ENCODE measurements at regions not wholly inside any gene's neighbourhood (a gene's known extent, or its start where the extent isn't known, plus 50 kb on each side); places are given as distances from the start of the nearest gene placed in this dataset.
A peak's percentile ranks its signal among the peaks of the same experiment; 100 is the strongest.

GRCh38 chr1:60133000-60133673, 59.6 kb upstream of the C1orf87 start:
- Mint-ChIP-seq H3K27me3 (no peaks in the 10 kb centered on the region), H3K36me3 (no peaks in the 10 kb centered on the region), H3K27ac (peak overlapping the region in 1 of 6 donors; percentile 45), H3K4me3 (no peak overlapping the region), H3K4me1 (peaks cover 0 to 11% (median 9%) of the 10 kb centered on the region in 3 donors), H3K9me3 (no peaks in the 10 kb centered on the region)
- ATAC-seq (ENCODE audit: low read depth in 2 of 2) (no peak), DNase-seq (no peak)

- ATAC-seq (ENCODE audit: low read depth in 2 of 2) (no peak), DNase-seq (no peak)
- no peaks in the 10 kb centered on the region for H3K27me3 Mint-ChIP-seq
- no peak overlapping the region for H3K27ac Mint-ChIP-seq
- H3K4me3 Mint-ChIP-seq: no peak overlapping the region
- H3K36me3 Mint-ChIP-seq: no peaks in the 10 kb centered on the region
- no peaks in the 10 kb centered on the region for H3K9me3 Mint-ChIP-seq
- H3K4me1 Mint-ChIP-seq: peaks cover 0 to 11% (median 9%) of the 10 kb centered on the region in 3 donors
Observed at GRCh38 chr1:60132108-60132507, 58.5 kb upstream of the C1orf87 start.

- ATAC-seq (ENCODE audit: low read depth in 2 of 2) (no peak), DNase-seq (no peak)
- no peak overlapping the region for H3K4me3 Mint-ChIP-seq
- H3K27me3 Mint-ChIP-seq: no peaks in the 10 kb centered on the region
- H3K36me3 Mint-ChIP-seq: no peaks in the 10 kb centered on the region
- H3K9me3 Mint-ChIP-seq: no peaks in the 10 kb centered on the region
- peaks cover 0 to 11% (median 9%) of the 10 kb centered on the region in 3 donors for H3K4me1 Mint-ChIP-seq
- H3K27ac Mint-ChIP-seq: no peak overlapping the region
Observed at GRCh38 chr1:60130703-60131102, 57.1 kb upstream of the C1orf87 start.

- no peak overlapping the region for H3K27ac Mint-ChIP-seq
Observed at GRCh38 chr1:60129911-60130310, 56.3 kb upstream of the C1orf87 start.

GRCh38 chr1:60126723-60127122, 53.2 kb upstream of the C1orf87 start:
- H3K27me3 Mint-ChIP-seq: no peaks in the 10 kb centered on the region
- no peak overlapping the region for H3K4me3 Mint-ChIP-seq
- no peak overlapping the region for H3K27ac Mint-ChIP-seq
- no peaks in the 10 kb centered on the region for H3K4me1 Mint-ChIP-seq
- H3K9me3 Mint-ChIP-seq: no peaks in the 10 kb centered on the region
- DNase-seq (no peak), ATAC-seq (ENCODE audit: low read depth in 2 of 2) (no peak)
- no peaks in the 10 kb centered on the region for H3K36me3 Mint-ChIP-seq

More at GRCh38 chr1:60129911-60130310, 56.3 kb upstream of the C1orf87 start:
- Mint-ChIP-seq H3K9me3 (no peaks in the 10 kb centered on the region), H3K27me3 (no peaks in the 10 kb centered on the region), H3K4me1 (peaks cover 0 to 11% (median 9%) of the 10 kb centered on the region in 3 donors), H3K36me3 (no peaks in the 10 kb centered on the region), H3K4me3 (no peak overlapping the region)
- no peak for DNase-seq
- no peak for ATAC-seq (ENCODE audit: low read depth in 2 of 2)

Data from naive B cell (primary cell).